ENCODE measurements at regions not wholly inside any gene's neighbourhood (a gene's known extent, or its start where the extent isn't known, plus 50 kb on each side); places are given as distances from the start of the nearest gene placed in this dataset.

DNA sequence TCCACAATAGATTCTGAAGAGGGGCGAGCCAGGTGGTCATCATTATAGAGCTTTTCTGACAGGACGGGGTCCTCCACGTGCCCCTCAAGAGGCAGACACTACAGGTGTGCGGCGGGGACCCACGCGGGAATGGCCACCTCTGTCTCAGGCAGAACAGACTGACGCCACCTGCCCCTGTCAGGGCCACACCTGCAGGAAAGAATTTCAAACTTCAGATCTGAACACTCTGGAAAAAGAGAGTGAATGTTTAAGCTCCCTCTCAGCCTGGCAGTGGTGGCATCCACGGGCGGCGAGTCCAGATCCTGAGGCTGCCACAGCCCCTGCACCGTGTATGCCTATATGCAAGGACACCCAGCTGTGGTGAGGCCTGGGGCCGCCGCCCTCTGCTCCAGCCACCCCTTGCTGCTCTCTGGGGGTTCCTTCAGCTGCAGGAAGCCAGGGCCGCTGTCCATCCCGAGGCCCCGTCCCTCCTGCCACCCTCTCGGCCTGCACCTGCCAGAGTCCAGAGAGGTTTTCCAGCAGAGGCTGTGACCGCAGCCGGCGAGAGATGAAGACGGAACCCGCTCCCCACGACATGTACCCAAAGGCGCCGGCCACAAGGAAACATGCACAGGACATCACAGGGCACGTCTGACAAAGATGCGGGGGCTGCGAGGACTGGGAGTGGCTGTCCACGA is 234.9 kb downstream of the ERMARD start:
- Histone ChIP-seq H3K27me3 (ENCODE audit: control insufficient read depth, insufficient read depth, low read length) (no peaks in the 10 kb centered on the region), H3K4me1 (ENCODE audit: control insufficient read depth, insufficient read depth, low read length) (no peaks in the 10 kb centered on the region), H3K4me3 (ENCODE audit: low read length) (no peak overlapping the region), H3K36me3 (ENCODE audit: control insufficient read depth, insufficient read depth, low read length) (no peaks in the 10 kb centered on the region), H3K27ac (ENCODE audit: low read length) (no peak overlapping the region), H3K9me3 (ENCODE audit: control insufficient read depth, insufficient read depth, low read length) (no peaks in the 10 kb centered on the region)
- WGBS (ENCODE audit: insufficient coverage, insufficient read length): no CpG with 5 or more reads among the region's 30 CpGs
- no peak for DNase-seq (ENCODE audit: low read depth, low spot score)

- Histone ChIP-seq H3K4me3 (ENCODE audit: low read length) (no peak overlapping the region), H3K36me3 (ENCODE audit: control insufficient read depth, insufficient read depth, low read length) (no peaks in the 10 kb centered on the region), H3K27ac (ENCODE audit: low read length) (no peak overlapping the region), H3K27me3 (ENCODE audit: control insufficient read depth, insufficient read depth, low read length) (no peaks in the 10 kb centered on the region), H3K9me3 (ENCODE audit: control insufficient read depth, insufficient read depth, low read length) (no peaks in the 10 kb centered on the region), H3K4me1 (ENCODE audit: control insufficient read depth, insufficient read depth, low read length) (no peaks in the 10 kb centered on the region)
- no peak for DNase-seq (ENCODE audit: low read depth, low spot score)
- no CpG with 5 or more reads among the region's 38 CpGs for WGBS (ENCODE audit: insufficient coverage, insufficient read length)
Observed at GRCh38 chr6:169985121-169986015, 233.9 kb downstream of the ERMARD start.

DNA sequence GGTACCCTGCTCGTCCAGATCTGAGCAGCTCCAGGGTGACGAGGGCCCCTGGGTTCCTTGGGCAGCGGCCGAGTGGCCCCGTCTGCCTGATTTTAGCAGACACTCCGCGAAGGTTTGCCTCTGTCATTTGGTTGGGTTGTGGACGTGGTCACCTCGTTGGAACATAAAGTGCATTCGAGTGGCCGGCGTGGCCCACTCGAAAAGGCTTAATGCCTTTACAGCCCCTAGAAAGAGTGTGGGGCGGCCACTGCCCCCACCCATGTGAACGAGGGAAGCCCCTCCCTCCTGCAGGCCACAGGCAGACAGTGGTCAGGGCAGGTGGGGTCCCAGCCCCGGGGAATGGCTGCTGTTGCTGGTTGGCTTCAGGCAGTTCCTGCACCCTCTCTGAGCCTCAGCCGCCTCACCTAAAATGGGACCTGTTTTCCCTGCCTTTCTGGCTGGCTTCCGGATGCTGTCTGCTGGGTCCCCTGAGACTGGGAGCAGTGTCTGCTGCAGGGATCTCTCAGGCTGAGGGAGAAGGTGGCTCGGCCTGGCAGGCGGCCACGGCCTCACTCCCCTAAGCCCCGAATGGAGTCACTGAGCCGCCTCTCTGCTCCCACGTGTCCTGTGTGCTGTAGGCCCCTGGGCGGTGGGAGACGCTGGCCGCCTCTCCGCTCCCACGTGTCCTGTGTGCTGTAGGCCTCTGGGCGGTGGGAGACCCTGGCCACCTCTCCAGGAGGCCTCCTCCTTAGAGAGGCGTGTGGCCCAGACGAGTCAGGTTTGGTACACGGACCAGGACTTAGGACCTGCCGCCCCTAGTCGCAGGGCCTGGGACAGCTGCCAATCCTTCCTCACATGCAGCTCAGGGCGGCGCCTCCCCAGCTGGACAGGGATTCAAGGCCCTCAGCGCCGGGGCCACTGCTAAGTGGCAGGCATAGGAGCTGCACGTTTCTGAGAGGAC is 233.0 kb downstream of the ERMARD start:
- DNase-seq (ENCODE audit: low read depth, low spot score): no peak
- Histone ChIP-seq H3K27ac (ENCODE audit: low read length) (no peak overlapping the region), H3K9me3 (ENCODE audit: control insufficient read depth, insufficient read depth, low read length) (no peaks in the 10 kb centered on the region), H3K27me3 (ENCODE audit: control insufficient read depth, insufficient read depth, low read length) (no peaks in the 10 kb centered on the region), H3K36me3 (ENCODE audit: control insufficient read depth, insufficient read depth, low read length) (no peaks in the 10 kb centered on the region), H3K4me1 (ENCODE audit: control insufficient read depth, insufficient read depth, low read length) (no peaks in the 10 kb centered on the region), H3K4me3 (ENCODE audit: low read length) (no peak overlapping the region)
- WGBS (ENCODE audit: insufficient coverage, insufficient read length): no CpG with 5 or more reads among the region's 40 CpGs

DNA sequence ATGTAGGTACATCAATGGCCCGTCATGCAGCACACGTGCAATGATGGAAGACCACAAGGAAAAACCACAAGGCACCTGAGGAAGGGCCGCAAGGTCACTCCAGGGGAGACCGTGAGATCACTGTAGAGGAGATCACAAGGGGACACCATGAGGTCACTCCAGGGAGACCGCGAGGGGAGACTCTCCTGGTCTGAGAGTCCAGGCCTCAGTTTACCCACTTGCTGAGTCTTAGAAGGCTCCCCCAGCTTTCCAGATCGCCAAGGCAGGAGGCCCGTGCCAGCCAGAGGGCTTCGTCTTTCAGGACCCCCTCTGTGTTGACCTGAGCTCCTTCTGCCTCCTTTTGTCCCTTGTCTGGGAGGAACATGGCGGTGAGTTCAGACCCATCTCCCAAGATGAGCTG is 232.2 kb downstream of the ERMARD start:
- Histone ChIP-seq H3K4me1 (ENCODE audit: control insufficient read depth, insufficient read depth, low read length) (no peaks in the 10 kb centered on the region), H3K27me3 (ENCODE audit: control insufficient read depth, insufficient read depth, low read length) (no peaks in the 10 kb centered on the region), H3K9me3 (ENCODE audit: control insufficient read depth, insufficient read depth, low read length) (no peaks in the 10 kb centered on the region), H3K4me3 (ENCODE audit: low read length) (no peak overlapping the region), H3K27ac (ENCODE audit: low read length) (no peak overlapping the region), H3K36me3 (ENCODE audit: control insufficient read depth, insufficient read depth, low read length) (no peaks in the 10 kb centered on the region)
- no peak for DNase-seq (ENCODE audit: low read depth, low spot score)
- WGBS (ENCODE audit: insufficient coverage, insufficient read length): no CpG with 5 or more reads among the region's 10 CpGs

DNA sequence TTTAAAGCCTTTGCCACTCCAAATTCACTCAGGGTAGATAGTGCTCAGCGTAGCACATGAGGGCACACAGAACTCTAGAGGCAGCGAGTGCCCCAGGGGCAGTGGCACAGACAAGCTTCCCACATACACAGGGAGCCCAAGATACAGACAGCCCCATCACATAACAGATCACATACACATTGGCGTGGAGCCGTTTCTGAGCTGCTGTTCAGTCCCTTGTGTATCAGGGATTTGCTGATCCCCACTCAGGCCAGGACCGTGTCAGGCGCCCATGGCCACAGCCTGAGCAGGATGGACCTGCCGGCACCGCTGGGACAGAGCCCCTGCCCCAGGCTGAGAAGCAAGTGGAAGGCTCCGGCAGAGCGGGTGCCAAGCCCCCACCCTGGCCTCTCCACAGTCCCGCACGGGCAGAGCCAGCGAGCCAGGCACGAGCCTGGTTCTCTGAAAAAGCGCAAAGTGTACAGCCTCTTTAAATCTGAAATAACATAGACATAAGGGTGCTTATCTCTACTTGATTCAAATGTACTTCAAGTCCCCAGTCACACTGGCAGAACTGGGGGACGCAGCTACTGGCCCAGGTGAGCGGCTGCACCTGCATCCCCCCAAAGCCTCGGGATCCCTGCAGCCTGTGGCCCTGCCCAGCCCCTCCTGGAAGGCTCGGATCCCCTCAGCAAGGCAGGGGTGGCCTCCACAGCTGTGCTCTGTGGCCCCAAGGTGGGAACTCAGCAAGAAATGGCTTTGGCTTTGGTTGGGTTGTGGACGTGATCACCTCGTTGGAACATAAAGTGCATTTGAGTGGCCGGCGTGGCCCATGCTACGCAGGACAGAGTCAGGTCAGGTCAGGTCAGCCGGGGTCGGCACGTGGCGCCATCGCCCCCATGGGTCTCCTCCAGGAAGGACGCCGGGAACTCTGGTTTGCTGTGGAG is 231.3 kb downstream of the ERMARD start:
- no peak for DNase-seq (ENCODE audit: low read depth, low spot score)

GRCh38 chr6:169981969-169982368 is 230.5 kb downstream of the ERMARD start:
- H3K36me3 ChIP-seq (ENCODE audit: control insufficient read depth, insufficient read depth, low read length): no peaks in the 10 kb centered on the region
- no peak overlapping the region for H3K4me3 ChIP-seq (ENCODE audit: low read length)
- DNase-seq (ENCODE audit: low read depth, low spot score): no peak
- no peaks in the 10 kb centered on the region for H3K4me1 ChIP-seq (ENCODE audit: control insufficient read depth, insufficient read depth, low read length)
- H3K27me3 ChIP-seq (ENCODE audit: control insufficient read depth, insufficient read depth, low read length): no peaks in the 10 kb centered on the region
- no CpG with 5 or more reads among the region's 7 CpGs for WGBS (ENCODE audit: insufficient coverage, insufficient read length)
- H3K27ac ChIP-seq (ENCODE audit: low read length): no peak overlapping the region
- no peaks in the 10 kb centered on the region for H3K9me3 ChIP-seq (ENCODE audit: control insufficient read depth, insufficient read depth, low read length)

More for the DNA sequence above, 231.3 kb downstream of the ERMARD start:
- H3K9me3 ChIP-seq (ENCODE audit: control insufficient read depth, insufficient read depth, low read length): no peaks in the 10 kb centered on the region
- H3K27me3 ChIP-seq (ENCODE audit: control insufficient read depth, insufficient read depth, low read length): no peaks in the 10 kb centered on the region
- H3K36me3 ChIP-seq (ENCODE audit: control insufficient read depth, insufficient read depth, low read length): no peaks in the 10 kb centered on the region
- H3K4me3 ChIP-seq (ENCODE audit: low read length): no peak overlapping the region
- no peak overlapping the region for H3K27ac ChIP-seq (ENCODE audit: low read length)
- H3K4me1 ChIP-seq (ENCODE audit: control insufficient read depth, insufficient read depth, low read length): no peaks in the 10 kb centered on the region
- WGBS (ENCODE audit: insufficient coverage, insufficient read length): no CpG with 5 or more reads among the region's 31 CpGs

DNA sequence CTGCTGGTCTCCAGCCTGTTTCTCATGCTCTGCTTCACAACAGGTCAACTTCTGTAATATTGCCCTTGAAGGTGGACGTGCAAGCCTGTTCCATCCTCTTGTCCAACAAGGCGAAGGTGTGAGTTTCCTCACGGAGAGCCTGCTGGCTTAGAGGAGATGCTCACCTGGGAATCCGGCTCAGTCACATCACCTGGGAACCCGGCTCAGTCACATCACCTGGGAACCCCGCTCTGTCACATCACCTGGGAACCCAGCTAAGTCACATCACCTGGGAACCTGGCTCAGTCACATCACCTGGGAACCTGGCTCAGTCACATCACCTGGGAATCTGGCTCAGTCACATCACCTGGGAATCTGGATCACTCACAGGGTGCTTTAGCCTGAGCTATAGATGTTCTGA is 230.1 kb downstream of the ERMARD start:
- no peak overlapping the region for H3K27ac ChIP-seq (ENCODE audit: low read length)
- no peaks in the 10 kb centered on the region for H3K36me3 ChIP-seq (ENCODE audit: control insufficient read depth, insufficient read depth, low read length)
- no peaks in the 10 kb centered on the region for H3K9me3 ChIP-seq (ENCODE audit: control insufficient read depth, insufficient read depth, low read length)
- H3K27me3 ChIP-seq (ENCODE audit: control insufficient read depth, insufficient read depth, low read length): no peaks in the 10 kb centered on the region
- H3K4me1 ChIP-seq (ENCODE audit: control insufficient read depth, insufficient read depth, low read length): no peaks in the 10 kb centered on the region
- WGBS (ENCODE audit: insufficient coverage, insufficient read length): no CpG with 5 or more reads among the region's 6 CpGs
- H3K4me3 ChIP-seq (ENCODE audit: low read length): no peak overlapping the region
- DNase-seq (ENCODE audit: low read depth, low spot score): no peak

DNA sequence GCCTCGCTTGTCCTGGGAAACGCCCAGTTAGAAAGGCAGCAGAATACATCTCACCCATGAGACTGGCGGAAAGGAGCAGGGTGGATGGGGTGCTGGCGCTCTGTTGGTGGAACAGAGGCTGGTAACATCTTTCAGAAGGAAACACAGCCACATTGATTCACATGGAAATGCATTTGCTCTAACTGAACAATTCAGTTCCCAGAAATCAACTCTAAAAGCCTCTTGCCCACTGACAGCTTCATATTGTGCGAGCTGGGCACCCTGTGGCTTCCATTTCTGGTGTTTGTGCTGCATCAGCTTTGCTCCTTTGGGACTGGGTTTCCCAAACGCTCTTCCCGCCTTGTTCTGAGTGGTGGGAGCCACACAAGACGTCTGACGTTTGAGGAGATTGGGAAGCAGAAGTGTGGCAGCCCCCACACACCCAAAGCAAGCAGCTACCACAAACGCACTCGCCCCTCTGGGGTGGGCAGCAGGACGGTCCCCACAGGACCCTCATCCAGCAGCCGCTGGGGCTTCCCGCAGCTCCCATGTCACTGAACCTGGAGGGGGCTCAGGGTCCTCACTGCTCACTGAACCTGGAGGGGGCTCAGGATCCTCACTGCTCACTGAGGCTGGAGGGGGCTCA is 229.5 kb downstream of the ERMARD start:
- Histone ChIP-seq H3K36me3 (ENCODE audit: control insufficient read depth, insufficient read depth, low read length) (no peaks in the 10 kb centered on the region), H3K27ac (ENCODE audit: low read length) (no peak overlapping the region), H3K27me3 (ENCODE audit: control insufficient read depth, insufficient read depth, low read length) (no peaks in the 10 kb centered on the region), H3K4me3 (ENCODE audit: low read length) (no peak overlapping the region), H3K4me1 (ENCODE audit: control insufficient read depth, insufficient read depth, low read length) (no peaks in the 10 kb centered on the region), H3K9me3 (ENCODE audit: control insufficient read depth, insufficient read depth, low read length) (no peaks in the 10 kb centered on the region)
- DNase-seq (ENCODE audit: low read depth, low spot score): no peak
- no CpG with 5 or more reads among the region's 14 CpGs for WGBS (ENCODE audit: insufficient coverage, insufficient read length)

- no peaks in the 10 kb centered on the region for H3K4me1 ChIP-seq (ENCODE audit: control insufficient read depth, insufficient read depth, low read length)
- no peak overlapping the region for H3K27ac ChIP-seq (ENCODE audit: low read length)
- no CpG with 5 or more reads among the region's 14 CpGs for WGBS (ENCODE audit: insufficient coverage, insufficient read length)
- H3K9me3 ChIP-seq (ENCODE audit: control insufficient read depth, insufficient read depth, low read length): no peaks in the 10 kb centered on the region
- H3K36me3 ChIP-seq (ENCODE audit: control insufficient read depth, insufficient read depth, low read length): no peaks in the 10 kb centered on the region
- no peak overlapping the region for H3K4me3 ChIP-seq (ENCODE audit: low read length)
- H3K27me3 ChIP-seq (ENCODE audit: control insufficient read depth, insufficient read depth, low read length): no peaks in the 10 kb centered on the region
- no peak for DNase-seq (ENCODE audit: low read depth, low spot score)
Observed at GRCh38 chr6:169979873-169980432, 228.5 kb downstream of the ERMARD start.
